ENCODE measurements at regions not wholly inside any gene's neighbourhood (a gene's known extent, or its start where the extent isn't known, plus 50 kb on each side); places are given as distances from the start of the nearest gene placed in this dataset.
"Not testable (repeated sequence)": the region's sequence is repeated elsewhere in the genome, so short reads cannot be mapped to it uniquely, and the experiment has no call there.

GRCh38 chr1:45268310-45268709 is 58.4 kb upstream of the HPDL start:
- TF ChIP-seq CTCF (conservative IDR thresholded peaks at IDR 0.05 in 1 of 2, IDR thresholded peaks at IDR 0.05 in 1 of 2; ENCODE audit: low read depth in 1 of 2, low read length in 2 of 2); EZH2 (IDR thresholded peaks at IDR 0.05; ENCODE audit: low read length, missing control alignments): not testable (repeated sequence)
